IMR-90 (cell line): ENCODE measurements at regions not wholly inside any gene's neighbourhood (a gene's known extent, or its start where the extent isn't known, plus 50 kb on each side); places are given as distances from the start of the nearest gene placed in this dataset.

Experiments used
- BHLHE40 ChIP-seq: fragments of 150-350 bp; IDR thresholded peaks from 2 replicates; pipeline ENCODE4 v1.6.1; 2016; ENCODE audit warnings: mild to moderate bottlenecking, low read depth, low read length
- TF ChIP-seq, protein P1 (sequence below): fragments of 150-350 bp; IDR thresholded peaks from 2 replicates; pipeline ENCODE4 v1.6.1; 2017; ENCODE audit warnings: mild to moderate bottlenecking, antibody characterized with exemption, low read length, low read depth

DNA sequence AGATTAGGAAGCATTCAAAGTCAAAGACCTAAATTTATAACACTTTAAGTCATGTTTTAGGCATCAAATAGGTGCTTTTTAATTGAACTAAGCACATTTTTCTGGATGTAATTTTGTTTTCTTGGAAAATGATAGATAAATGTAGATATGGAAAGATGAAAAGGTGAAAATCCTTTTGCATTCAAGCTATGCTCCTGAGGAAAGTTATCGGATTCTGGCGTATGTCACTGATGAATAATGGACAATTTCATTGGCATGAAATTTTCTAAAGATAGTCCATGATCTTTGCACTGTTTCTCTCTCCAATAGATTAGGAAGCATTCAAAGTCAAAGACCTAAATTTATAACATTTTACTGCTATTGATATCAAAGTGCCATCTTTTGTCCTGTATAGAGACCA is 444.2 kb upstream of the PABPC4L start:
- TF ChIP-seq, protein P1, sequence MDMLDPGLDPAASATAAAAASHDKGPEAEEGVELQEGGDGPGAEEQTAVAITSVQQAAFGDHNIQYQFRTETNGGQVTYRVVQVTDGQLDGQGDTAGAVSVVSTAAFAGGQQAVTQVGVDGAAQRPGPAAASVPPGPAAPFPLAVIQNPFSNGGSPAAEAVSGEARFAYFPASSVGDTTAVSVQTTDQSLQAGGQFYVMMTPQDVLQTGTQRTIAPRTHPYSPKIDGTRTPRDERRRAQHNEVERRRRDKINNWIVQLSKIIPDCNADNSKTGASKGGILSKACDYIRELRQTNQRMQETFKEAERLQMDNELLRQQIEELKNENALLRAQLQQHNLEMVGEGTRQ: no peak
- TF ChIP-seq BHLHE40: no peak
